ENCODE measurements at regions not wholly inside any gene's neighbourhood (a gene's known extent, or its start where the extent isn't known, plus 50 kb on each side); places are given as distances from the start of the nearest gene placed in this dataset.

DNA sequence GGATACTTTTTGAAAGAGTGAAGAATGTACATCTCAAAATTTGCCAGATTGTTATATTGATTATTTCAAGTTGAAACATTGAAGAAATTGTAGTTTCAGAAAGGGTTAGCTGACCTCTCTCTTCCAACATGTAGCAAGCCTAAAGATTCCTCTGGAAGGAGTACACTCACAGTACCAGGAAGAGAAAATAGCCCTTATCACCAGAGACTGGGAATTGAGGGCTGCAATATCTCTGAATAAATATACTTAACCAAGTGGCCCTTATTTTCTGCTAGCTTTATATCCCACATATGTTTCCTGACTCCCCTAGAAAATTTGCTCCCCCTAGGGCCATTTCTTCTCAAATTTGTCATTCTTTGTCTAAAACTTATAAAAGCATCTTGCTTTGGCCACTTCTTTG, 332.2 kb downstream of the GASK1B start:
- Histone ChIP-seq H3K27ac (no peak overlapping the region), H2AFZ (ENCODE audit: low read depth) (no peak overlapping the region), H3K9ac (no peak overlapping the region), H3K36me3 (ENCODE audit: insufficient read depth) (no peaks in the 10 kb centered on the region), H3K4me3 (IDR thresholded peaks at IDR 0.05; ENCODE audit: insufficient read depth, low read depth, low read length) (no peak overlapping the region), H3K79me2 (ENCODE audit: insufficient read depth, low read depth) (no peaks in the 10 kb centered on the region), H3K4me2 (no peak overlapping the region), H3K4me1 (ENCODE audit: low read depth, poor library complexity, severe bottlenecking) (no peaks in the 10 kb centered on the region), H4K20me1 (ENCODE audit: insufficient read depth) (no peaks in the 10 kb centered on the region), H3K27me3 (ENCODE audit: insufficient read depth, low read depth) (no peaks in the 10 kb centered on the region)
- TF ChIP-seq, protein P1, sequence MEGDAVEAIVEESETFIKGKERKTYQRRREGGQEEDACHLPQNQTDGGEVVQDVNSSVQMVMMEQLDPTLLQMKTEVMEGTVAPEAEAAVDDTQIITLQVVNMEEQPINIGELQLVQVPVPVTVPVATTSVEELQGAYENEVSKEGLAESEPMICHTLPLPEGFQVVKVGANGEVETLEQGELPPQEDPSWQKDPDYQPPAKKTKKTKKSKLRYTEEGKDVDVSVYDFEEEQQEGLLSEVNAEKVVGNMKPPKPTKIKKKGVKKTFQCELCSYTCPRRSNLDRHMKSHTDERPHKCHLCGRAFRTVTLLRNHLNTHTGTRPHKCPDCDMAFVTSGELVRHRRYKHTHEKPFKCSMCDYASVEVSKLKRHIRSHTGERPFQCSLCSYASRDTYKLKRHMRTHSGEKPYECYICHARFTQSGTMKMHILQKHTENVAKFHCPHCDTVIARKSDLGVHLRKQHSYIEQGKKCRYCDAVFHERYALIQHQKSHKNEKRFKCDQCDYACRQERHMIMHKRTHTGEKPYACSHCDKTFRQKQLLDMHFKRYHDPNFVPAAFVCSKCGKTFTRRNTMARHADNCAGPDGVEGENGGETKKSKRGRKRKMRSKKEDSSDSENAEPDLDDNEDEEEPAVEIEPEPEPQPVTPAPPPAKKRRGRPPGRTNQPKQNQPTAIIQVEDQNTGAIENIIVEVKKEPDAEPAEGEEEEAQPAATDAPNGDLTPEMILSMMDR (conservative IDR thresholded peaks at IDR 0.05; ENCODE audit: low read depth, low read length), result no peak

DNA sequence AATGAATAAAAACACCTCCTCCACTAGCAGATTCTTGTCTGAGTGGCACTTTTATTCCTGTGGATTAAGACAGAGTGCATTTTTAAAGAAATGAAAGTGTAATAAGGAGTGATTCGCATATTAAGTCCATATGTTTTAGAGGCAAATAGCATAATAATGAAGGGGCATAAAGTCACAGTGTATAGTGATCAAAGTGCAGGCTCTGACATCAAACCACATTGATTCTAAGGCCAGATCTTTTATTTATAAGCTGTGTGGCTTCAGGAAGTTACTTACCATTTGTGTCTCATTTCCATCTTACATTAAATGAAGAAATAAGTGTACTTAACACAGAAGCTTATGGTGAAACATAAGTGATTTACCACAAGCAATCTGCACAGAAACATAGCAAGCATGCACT, 332.8 kb downstream of the GASK1B start:
- H3K36me3 ChIP-seq (ENCODE audit: insufficient read depth), result no peaks in the 10 kb centered on the region
- H3K79me2 ChIP-seq (ENCODE audit: insufficient read depth, low read depth), result no peaks in the 10 kb centered on the region
- H3K4me2 ChIP-seq, result no peak overlapping the region
- TF ChIP-seq, protein P1 (conservative IDR thresholded peaks at IDR 0.05; ENCODE audit: low read depth, low read length), result no peak
- H4K20me1 ChIP-seq (ENCODE audit: insufficient read depth), result no peaks in the 10 kb centered on the region
- no peak overlapping the region for H3K4me3 ChIP-seq (IDR thresholded peaks at IDR 0.05; ENCODE audit: insufficient read depth, low read depth, low read length)
- H3K9ac ChIP-seq, result no peak overlapping the region
- no peaks in the 10 kb centered on the region for H3K27me3 ChIP-seq (ENCODE audit: insufficient read depth, low read depth)
- no peak overlapping the region for H3K27ac ChIP-seq
- no peaks in the 10 kb centered on the region for H3K4me1 ChIP-seq (ENCODE audit: low read depth, poor library complexity, severe bottlenecking)
- H2AFZ ChIP-seq (ENCODE audit: low read depth), result no peak overlapping the region

DNA sequence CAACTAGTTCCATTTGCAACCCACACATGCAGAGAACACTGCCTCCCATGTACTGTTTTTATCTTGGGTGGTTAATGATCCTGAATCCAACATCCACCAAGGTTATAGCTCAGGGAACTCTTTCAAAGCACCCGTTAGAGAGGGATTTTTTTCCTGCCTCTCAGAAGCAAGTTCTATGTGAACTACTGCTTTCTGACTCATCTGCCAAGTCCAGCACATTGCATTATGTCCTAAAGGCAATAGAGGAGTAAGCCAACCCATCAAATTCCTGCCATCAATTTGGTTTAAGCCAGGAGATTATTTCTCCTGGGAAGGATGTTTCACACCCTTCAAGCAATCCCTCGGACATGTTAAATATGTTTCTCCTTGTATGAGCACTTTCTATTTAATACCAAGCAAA, 334.5 kb downstream of the GASK1B start:
- Histone ChIP-seq H2AFZ (ENCODE audit: low read depth) (no peak overlapping the region), H3K36me3 (ENCODE audit: insufficient read depth) (no peaks in the 10 kb centered on the region), H3K27me3 (ENCODE audit: insufficient read depth, low read depth) (no peaks in the 10 kb centered on the region), H3K27ac (no peak overlapping the region), H4K20me1 (ENCODE audit: insufficient read depth) (no peaks in the 10 kb centered on the region), H3K4me2 (no peak overlapping the region), H3K9ac (no peak overlapping the region), H3K4me3 (IDR thresholded peaks at IDR 0.05; ENCODE audit: insufficient read depth, low read depth, low read length) (no peak overlapping the region), H3K4me1 (ENCODE audit: low read depth, poor library complexity, severe bottlenecking) (no peaks in the 10 kb centered on the region), H3K79me2 (ENCODE audit: insufficient read depth, low read depth) (no peaks in the 10 kb centered on the region)
- TF ChIP-seq, protein P1 (conservative IDR thresholded peaks at IDR 0.05; ENCODE audit: low read depth, low read length), result no peak

DNA sequence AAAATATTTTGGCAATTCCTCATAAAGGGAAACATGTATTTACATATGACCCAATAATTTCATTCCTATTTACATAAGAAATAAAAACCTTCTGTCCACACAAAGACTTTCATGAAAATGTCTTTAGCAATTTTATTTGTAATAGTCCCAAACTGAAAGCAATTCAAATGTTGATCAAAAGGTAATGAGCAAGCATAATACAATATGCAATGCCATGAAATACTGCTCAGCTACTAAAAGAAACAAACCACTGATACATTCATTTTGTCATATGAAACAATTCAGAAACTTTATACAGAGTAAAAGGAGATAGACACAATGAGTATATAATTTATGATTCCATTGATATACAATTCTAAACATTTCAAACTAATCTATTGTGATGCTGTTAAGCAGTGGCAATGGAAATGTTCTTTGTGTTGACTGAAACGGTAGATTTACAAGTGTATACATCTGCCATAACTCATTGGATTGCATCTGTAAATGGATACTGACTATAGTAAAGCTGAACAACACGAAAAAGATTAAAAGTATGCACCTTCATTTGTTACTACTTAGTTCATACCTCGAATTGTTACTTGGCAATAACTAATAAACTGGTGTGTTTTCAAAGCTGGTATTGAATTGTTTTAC, 335.6 kb downstream of the GASK1B start:
- Histone ChIP-seq H3K4me3 (IDR thresholded peaks at IDR 0.05; ENCODE audit: insufficient read depth, low read depth, low read length) (no peak overlapping the region), H2AFZ (ENCODE audit: low read depth) (no peak overlapping the region), H3K9ac (no peak overlapping the region), H3K4me2 (no peak overlapping the region), H3K4me1 (ENCODE audit: low read depth, poor library complexity, severe bottlenecking) (no peaks in the 10 kb centered on the region), H3K27me3 (ENCODE audit: insufficient read depth, low read depth) (no peaks in the 10 kb centered on the region), H3K27ac (no peak overlapping the region), H3K79me2 (ENCODE audit: insufficient read depth, low read depth) (no peaks in the 10 kb centered on the region), H3K36me3 (ENCODE audit: insufficient read depth) (no peaks in the 10 kb centered on the region), H4K20me1 (ENCODE audit: insufficient read depth) (no peaks in the 10 kb centered on the region)
- TF ChIP-seq, protein P1 (conservative IDR thresholded peaks at IDR 0.05; ENCODE audit: low read depth, low read length), result no peak
